Superior temporal gyrus (tissue), 1 donor: ENCODE measurements at regions not wholly inside any gene's neighbourhood (a gene's known extent, or its start where the extent isn't known, plus 50 kb on each side); places are given as distances from the start of the nearest gene placed in this dataset.
"Not testable (repeated sequence)": the region's sequence is repeated elsewhere in the genome, so short reads cannot be mapped to it uniquely, and the experiment has no call there.

ENCODE experiments used
- DNase-seq: peaks from one replicate; pipeline ENCODE4 v3.0.0-alpha.2; 2016; ENCODE audit errors: extremely low spot score

DNA sequence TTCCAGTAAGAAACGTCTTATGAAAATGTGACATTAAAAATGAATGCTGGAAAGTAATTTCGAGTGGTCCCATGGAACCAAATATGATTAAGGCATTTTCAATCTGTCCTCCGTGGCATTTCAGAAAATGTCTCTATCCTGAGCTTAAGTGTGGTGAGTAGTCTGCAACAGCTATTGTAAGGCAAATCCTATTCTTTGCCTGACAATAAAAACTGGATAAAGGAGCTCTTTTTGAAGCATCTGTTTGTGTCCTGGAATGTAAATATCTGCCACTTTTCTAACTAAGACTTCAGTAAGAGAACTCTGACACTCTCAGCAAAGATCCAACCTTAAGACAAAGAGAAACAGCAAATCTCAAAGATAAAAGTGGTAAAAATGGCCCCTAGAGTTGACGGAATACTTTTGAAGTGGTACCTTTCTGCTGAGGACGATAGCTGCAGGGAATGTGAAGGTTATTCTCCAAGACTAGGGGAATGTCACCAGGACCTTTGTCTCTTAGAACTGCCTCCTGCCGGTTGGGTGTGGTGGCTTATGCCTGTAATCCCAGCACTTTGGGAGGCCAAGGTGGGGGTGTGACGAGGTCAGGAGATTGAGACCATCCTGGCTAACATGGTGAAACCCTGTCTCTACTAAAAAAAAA lies 486.7 kb upstream of the ZP4 start:
- no peak for DNase-seq

DNA sequence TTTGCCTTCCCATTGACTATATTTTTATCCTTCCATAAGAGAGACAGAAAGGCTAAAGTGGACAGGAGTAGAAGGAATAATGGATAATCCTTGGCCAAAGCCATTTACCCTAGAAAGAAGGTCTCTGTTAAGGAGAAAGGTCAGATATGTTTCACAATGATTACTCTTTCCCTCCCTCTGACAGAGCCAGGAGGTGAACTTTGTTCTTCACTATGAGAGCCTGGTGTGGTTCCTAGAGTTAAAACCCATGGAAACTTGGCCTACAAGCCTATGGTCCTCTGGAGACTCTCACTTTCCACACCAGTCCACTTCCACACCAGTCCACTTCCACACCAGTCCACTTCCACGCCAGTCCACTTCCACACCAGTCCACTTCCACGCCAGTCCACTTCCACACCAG lies 479.9 kb upstream of the ZP4 start:
- no peak for DNase-seq

DNA sequence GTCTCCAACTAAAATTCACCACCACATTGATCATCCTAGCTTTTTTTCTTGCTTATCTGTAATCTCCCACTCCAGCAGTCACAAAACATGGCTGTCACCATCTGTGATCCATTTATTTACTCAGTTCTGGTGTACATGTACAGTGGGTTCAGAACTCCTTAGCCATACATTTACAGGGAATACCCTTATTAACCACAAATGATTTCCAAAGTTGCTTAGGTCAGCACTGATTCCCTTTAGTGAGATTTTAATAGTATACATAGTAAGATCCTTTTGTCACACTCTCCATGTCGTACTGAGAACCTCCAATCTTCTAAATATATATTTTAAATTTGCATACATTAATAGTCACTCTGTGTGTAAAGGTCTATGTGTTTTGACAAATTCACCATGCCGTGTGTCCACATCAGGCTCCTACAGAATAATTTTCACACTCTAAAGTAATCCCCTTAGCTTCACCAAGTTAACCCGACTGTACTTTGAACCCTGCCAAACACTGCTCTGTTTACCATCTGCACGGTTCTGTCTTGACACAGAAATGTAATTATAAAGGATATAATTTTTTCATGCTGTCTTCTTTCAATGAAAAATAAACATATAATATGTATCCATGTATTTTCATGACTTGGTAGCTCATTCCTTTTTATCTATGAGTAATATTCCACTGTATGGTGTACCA lies 473.6 kb upstream of the ZP4 start:
- no peak for DNase-seq

DNA sequence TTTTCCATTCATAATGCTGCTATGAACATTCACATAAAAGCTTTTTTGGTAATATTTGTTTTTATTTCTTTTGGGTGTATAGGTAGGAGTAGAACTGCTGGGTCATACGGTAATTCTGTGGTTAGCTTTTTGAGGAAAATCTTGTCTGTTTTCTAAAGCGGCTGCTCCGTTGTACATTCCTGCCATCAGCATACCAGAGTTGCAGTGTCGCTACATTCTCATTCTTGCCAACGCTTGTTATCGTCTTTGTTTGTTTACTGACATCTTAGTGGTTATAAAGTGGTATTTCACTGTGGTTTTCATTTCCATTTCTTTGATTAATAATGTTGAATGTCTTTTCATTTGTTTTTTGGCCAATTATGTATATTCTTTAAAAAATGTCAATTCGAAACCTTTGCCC lies 469.8 kb upstream of the ZP4 start:
- no peak for DNase-seq

DNA sequence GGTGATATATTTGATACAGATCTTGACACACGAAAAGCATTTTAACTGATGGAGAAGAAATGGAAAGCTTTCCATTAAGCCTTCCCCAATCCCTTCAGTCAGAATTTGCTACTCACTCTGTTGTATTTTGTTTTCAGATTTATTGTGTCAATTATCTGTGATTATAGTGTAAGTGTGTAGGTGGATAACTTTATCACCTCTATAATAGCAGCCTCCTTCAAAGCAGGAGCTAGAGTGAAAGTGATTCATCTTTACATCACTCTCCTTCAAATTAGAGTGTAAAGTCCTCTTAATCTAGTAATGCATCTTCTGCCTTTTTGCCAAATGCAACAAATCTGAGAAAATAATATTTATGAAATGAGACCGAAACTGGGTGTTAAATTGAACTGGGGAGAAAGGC lies 459.7 kb upstream of the ZP4 start:
- DNase-seq = no peak

DNA sequence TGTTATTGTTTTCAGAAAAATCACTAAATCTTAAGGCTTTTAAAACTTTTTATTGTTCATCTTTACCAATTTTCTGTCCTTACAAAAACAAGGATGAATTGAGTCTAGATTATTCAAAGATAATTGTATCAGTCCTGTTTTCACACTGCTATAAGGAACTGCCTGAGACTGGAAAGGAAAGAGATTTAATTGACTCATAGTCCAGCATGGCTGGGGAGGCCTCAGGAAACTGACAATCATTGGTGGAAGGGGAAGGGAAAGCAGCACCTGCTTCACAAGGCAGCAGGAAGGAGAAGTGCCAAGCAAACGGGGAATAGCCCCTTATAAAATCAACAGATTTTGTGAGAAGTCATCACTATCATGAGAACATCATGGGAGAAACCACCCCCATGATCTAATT lies 455.6 kb upstream of the ZP4 start:
- no peak for DNase-seq

DNA sequence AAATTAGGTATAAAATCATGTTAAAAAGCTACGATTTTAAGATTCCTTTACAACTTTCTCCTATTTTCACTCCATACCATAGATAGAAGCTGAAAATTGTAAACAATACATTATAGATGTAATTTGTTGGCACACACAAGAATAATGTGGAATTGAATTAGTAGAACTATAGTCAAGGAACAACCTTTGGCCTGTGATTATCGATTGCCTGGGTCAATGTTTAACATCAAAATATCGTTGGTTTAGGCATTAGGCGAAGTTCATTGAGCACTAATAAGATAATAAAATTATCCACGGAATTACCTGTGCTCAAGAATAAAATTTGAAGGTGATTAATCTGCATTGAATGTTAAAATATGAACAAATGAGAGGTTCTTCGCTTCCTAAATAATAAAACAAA lies 455.1 kb upstream of the ZP4 start:
- no peak for DNase-seq

DNA sequence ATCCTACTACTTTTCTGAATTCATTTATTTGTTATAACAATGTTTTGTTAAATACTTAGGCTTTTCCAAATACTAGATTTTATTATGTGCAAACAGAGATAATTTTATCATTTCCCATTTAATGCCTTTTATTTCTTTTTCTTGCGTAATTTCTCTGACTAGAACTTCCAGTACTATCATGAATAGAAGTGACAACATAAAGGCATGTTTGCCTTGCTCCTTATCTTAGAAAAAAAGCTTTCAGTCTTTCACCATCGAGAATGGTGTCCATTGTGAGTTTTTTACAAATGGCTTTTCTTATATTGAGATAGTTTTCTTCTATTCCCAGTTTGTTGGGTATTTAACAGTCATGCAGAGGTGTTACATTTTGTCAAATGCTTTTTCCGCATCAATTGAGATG lies 453.1 kb upstream of the ZP4 start:
- no peak for DNase-seq

DNA sequence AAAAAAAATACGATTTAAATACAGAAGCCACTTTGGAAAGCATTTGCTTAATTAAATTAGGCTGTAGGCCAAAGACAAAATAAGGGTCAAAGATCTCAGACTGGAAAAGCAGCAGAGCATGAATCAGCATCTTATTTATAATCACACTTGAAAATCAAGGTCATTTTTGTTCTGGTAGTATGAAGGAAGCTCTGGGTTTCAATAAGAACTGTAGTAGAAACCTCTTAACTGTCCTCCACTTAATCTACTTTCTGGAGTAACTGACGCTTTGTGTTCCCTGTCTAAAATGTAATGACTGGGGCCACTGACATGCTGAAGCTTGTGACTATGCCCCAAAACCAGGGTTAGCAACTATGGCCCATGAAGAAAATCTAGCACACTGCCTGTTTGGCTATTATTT lies 450.7 kb upstream of the ZP4 start:
- DNase-seq = no peak

DNA sequence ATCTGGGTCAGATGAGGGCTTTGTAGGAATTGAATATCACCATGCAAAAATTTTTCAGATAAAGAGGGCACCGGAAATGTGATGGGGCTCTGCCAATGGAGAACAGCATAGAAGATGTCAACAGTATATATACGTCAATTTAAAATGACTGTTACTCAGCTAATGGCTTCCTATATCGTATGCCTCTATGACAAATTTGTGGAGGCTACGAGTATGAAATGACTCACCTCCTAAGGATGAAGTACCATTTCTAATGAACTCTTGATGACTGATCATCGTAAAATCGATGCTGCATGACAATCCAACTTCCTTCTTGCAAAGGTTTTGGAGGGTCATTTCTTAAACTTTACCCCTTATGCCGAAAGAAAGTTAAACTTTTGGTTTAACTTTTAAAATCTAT lies 450.3 kb upstream of the ZP4 start:
- no peak for DNase-seq

DNA sequence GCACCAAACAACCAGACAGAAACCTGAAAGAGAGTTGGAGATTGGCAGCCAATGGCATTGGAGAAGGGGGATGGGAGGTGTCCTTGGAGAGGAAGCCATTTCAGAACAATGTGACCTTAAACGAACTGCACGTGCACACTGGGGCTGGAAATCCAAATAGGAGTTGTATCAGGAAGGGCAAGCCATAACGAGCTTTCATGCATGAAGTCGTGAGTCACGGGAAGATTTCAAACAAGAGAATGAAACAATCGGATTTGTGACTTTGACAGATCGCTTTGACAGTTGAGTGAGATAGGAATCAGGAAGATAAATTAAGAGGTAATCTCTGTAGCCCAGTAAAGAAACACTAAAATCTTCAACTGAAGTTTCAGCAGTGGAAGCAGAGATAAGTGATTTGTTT lies 445.8 kb upstream of the ZP4 start:
- no peak for DNase-seq

DNA sequence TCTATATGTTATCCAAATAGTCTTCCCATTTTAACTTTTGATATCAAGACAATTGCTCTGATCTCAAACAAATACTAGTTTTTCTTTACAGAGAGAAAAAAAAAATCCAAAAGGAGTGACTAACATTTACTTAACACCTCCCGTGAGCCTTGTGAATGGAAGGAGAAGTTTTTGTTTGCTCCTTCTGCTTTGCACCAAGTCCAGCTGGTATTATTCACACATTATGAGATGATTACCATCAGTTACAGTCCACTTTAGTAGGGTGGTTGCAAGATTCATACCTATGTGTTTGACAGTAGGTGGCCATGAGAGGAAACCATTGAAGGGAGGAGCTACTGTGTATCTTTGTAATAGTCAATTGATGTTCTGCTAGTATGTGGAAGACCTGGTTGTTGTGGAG lies 443.4 kb upstream of the ZP4 start:
- DNase-seq = no peak

DNA sequence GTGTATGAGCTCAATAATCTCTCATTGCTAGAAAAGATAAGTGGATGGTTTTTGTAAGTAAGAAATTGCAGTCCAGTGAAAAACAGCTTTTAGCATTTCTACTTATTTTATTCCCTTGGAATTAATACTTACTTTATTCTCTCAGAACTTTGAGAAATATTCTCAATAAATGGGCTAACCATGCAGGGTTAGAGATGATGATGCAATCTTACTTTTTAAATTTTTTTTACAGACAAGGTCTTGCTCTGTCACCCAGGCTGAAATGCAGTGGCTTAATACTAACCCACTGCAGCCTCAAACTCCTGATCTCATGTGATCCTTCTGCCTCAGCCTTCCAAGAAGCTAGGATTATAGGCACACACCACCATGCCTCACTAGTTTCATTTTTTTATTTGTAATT lies 440.8 kb upstream of the ZP4 start:
- DNase-seq = no peak

DNA sequence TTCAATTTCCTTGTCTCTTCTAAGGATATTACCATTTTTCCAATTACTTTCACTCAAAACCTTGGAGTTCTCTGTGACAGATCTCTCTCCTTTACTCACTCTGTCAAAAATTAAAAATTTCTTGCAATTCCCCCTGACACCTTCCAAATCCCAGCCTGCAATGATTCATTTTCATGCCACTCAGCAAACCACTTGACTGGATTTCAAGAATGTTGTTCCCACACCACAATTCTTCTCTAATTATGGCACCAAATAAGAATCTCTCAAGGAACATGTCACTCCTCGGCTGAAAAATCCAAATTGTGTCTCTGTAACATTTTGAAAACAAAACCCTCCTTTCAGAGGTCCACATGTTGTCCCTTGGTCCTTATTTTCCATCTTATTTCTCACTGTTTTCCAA lies 438.9 kb upstream of the ZP4 start:
- DNase-seq = no peak

DNA sequence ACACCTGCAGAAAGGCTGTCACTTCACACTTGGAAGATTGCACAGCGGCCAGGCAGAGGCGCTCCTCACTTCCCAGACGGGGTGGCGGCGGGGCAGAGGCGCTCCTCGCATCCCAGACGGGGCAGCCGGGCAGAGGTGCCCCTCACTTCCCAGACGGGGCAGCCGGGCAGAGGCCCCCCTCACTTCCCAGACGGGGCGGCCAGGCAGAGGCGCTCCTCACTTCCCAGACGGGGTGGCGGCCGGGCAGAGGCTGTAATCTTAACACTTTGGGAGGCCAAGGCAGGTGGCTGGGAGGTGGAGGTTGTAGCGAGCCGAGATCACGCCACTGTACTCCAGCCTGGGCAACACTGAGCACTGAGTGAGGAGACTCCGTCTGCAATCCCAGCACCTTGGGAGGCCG lies 436.3 kb upstream of the ZP4 start:
- not testable (repeated sequence) for DNase-seq

DNA sequence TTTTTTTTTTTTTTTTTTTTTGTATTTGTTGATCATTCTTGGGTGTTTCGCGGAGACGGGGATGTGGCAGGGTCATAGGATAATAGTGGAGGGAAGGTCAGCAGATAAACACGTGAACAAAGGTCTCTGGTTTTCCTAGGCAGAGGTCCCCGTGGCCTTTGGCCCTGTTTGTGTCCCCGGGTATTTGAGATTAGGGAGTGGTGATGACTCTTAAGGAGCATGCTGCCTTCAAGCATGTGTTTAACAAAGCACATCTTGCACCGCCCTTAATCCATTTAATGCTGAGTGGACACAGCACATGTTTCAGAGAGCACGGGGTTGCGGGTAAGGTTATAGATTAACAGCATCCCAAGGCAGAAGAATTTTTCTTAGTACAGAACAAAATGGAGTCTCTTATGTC lies 435.8 kb upstream of the ZP4 start:
- DNase-seq = not testable (repeated sequence)

DNA sequence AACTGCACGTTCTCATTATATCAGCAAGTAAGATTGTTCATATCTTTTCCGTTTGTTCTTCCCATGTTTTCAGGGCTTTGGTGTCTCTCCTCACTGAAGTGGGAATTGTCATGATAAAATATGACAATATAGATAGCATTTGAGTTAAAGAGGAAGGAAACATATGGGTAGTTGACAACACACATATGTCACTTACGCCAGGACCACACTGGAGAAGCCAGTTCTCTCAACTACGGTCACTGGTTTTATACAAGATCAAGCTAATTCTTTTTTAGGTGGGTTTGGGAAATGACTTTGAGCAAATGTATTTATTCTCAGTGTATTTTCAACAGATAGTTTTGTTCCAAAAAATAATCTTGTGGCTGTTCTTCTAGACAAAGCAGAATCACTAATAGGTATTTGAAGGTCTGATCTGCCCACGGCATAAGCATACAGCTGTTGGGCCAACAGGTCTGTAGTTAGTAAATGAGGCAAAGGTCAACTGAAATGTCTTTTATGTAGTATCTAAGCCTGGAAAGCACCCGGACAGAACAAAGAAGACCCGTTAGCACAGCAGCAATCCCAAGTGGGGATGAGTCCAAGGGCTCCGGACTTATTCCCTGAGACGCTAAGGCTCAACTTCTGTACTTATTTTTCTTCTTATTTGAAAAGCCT lies 433.6 kb upstream of the ZP4 start:
- DNase-seq = no peak

DNA sequence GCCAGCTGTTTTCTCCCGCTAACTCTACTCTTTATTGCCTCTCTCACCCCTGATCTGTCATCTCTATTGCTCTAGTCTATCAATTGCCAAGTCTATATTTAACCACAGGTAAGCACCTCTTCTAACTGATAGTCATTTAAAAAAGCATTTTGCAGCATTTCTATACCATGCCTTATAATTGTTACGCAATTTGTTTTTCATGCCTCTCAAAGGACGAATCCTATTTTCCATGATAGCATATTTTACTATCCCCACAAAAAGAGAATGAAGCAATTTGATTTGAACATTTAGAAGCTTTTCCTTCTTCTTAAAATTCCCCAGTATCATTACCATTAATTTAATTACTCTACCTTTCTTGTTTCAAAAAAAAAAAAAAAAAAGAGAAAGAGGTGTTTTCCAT lies 432.8 kb upstream of the ZP4 start:
- DNase-seq = no peak

DNA sequence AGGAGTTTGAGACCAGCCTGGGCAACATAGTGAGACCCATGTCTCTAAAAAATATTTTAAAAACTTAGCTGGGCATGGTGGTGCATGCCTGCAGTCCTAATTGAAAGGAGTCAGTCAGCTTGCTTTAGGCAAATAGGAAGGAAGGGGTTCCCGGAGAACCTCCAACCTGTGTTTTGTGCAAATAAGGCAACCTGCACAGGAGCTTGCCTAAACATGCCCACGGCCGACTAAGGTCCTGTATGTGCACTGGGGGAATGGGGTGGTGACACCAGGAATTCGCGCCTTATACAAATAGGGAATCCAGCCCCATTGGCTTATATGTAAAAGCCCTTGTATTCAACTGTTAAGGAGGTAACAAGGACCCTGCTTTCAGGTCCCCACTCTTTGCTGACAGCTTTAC lies 429.2 kb upstream of the ZP4 start:
- DNase-seq = no peak

DNA sequence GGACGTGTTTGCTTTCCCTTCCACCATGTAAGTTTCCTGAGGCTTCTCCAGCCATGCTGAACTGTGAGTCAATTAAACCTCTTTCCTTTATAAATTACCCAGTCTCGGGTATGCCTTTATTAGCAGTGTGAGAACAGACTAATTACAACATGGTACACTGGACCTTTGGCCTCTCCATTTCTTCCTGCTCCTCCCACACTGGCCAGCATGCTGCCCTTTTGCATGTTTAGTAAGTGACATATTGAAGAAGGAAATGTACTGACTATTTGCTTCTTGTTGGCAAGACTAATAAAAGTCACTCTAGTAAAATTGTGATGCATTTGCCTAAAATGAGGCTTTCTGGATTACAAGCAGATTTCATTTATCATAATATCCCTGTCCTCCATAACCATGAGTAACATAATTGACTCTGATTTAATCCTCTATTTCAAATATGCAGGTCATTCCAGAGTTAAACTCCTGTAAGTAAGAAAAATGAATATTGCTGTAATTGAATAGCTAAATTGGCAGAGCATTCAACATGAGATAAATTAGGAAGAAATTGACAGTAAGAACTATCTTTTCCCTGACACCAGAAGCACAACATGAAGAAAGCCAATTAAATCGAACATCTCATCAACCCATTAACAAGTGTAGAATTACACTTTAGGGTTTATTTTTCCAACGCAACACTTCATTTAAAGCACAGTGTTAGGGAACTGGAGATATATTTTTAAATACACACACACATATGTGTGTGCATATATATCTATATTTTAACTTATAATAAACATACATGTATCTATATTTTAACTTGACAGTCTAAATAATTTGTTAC lies 427.8 kb upstream of the ZP4 start:
- no peak for DNase-seq

DNA sequence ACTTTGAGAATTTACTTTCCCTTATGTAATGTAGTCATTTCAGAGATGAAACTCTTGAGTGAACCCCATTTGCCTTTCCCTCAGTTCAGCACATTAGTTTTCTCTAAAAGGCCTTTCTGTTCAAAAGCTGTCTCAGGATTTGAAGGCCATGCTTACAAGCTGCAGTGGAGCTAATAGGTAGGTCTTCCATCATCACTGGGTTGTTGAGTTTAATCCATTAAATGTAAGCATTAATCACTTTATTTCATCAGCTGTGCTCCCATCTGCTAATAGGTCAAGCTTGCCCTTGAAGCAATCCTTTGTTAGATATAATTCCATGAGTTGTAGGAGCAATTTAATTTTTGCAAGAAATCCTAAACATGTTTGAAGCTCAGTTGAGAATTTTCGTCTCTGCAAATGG lies 422.2 kb upstream of the ZP4 start:
- DNase-seq = no peak

DNA sequence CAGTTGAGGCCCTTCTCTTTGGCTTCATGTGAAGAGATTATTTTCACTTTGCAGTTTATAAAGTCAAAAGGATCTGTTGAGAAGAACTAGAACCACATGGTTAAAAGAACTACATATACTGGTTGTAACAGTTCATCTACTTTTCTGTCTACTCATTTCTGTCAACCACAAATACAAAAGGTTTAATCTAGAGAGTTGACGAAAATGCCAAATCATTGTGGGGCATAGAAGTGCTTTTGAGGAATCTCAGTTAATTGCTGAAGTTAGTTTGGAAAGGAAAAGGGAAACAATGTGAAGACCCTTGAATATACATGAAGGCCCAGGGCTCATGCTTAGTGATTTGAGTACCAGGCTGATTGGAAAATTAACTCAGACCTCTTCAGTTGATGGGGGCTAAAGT lies 415.7 kb upstream of the ZP4 start:
- DNase-seq = no peak

DNA sequence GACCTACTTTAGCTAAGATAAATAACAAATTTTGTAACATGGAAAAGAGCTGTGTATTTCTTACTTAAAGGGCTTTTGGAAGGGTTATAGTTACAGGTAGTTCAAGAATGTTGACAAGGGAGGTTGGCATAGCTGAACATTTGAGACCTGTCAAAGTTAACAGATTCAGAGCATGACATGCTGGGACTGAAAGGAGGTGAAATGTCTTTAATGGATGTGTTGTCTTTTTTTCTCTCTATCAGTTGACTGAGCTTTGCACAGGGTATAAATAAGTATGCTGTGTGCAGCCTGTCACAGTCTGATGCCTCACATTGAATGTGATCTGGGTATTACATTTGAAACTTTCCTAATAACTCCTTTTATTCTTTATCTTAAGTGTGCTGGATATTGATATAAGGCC lies 411.9 kb upstream of the ZP4 start:
- DNase-seq = no peak
